ENCODE measurements at regions not wholly inside any gene's neighbourhood (a gene's known extent, or its start where the extent isn't known, plus 50 kb on each side); places are given as distances from the start of the nearest gene placed in this dataset.

- Histone ChIP-seq H3K4me1 (ENCODE audit: insufficient read depth) (peaks cover 5% of the 10 kb centered on the region), H2AFZ (no peak overlapping the region), H3K36me3 (replicated peaks; ENCODE audit: insufficient read depth, low read depth) (no peaks in the 10 kb centered on the region), H4K20me1 (ENCODE audit: insufficient read depth, poor library complexity, severe bottlenecking) (no peaks in the 10 kb centered on the region), H3K9me3 (ENCODE audit: low read depth) (no peaks in the 10 kb centered on the region), H3K27me3 (no peaks in the 10 kb centered on the region), H3K9me2 (replicated peaks; ENCODE audit: insufficient read depth) (no peaks in the 10 kb centered on the region), H3K4me3 (no peak overlapping the region), H3K27ac (peak overlapping the region; percentile 68), H3K4me2 (peak overlapping the region; percentile 2), H3K79me2 (no peaks in the 10 kb centered on the region)
- peak; percentile 30 for DNase-seq (ENCODE audit: low spot score)
- TF ChIP-seq CTCF (IDR thresholded peaks at IDR 0.05; ENCODE audit: poor library complexity) (no peak), EZH2 (IDR thresholded peaks at IDR 0.05; ENCODE audit: borderline replicate concordance) (no peak), EZH2phosphoT487 (IDR thresholded peaks at IDR 0.05; ENCODE audit: low read depth, severe bottlenecking, unreplicated experiment) (no peak)
- WGBS (ENCODE audit: low lambda C conversion rate, missing lambda C conversion rate) = 46% methylated on average over 4 of the region's 4 CpGs
Observed at GRCh38 chr6:132202574-132202973, 198.7 kb downstream of the MOXD1 start.

- no peak overlapping the region for H3K27ac ChIP-seq
- H2AFZ ChIP-seq = no peak overlapping the region
- H3K4me3 ChIP-seq = no peak overlapping the region
- DNase-seq (ENCODE audit: low spot score) = no peak
- H3K4me1 ChIP-seq (ENCODE audit: insufficient read depth) = peaks cover 5% of the 10 kb centered on the region
- no peaks in the 10 kb centered on the region for H3K9me3 ChIP-seq (ENCODE audit: low read depth)
- TF ChIP-seq EZH2phosphoT487 (IDR thresholded peaks at IDR 0.05; ENCODE audit: low read depth, severe bottlenecking, unreplicated experiment) = no peak
- no peak for TF ChIP-seq CTCF (IDR thresholded peaks at IDR 0.05; ENCODE audit: poor library complexity)
- no peak for TF ChIP-seq EZH2 (IDR thresholded peaks at IDR 0.05; ENCODE audit: borderline replicate concordance)
- H3K4me2 ChIP-seq = no peak overlapping the region
- no peaks in the 10 kb centered on the region for H3K79me2 ChIP-seq
- WGBS (ENCODE audit: low lambda C conversion rate, missing lambda C conversion rate) = 84% methylated on average over 3 of the region's 3 CpGs
- H3K27me3 ChIP-seq = no peaks in the 10 kb centered on the region
- no peaks in the 10 kb centered on the region for H4K20me1 ChIP-seq (ENCODE audit: insufficient read depth, poor library complexity, severe bottlenecking)
- no peaks in the 10 kb centered on the region for H3K36me3 ChIP-seq (replicated peaks; ENCODE audit: insufficient read depth, low read depth)
- no peaks in the 10 kb centered on the region for H3K9me2 ChIP-seq (replicated peaks; ENCODE audit: insufficient read depth)
Observed at GRCh38 chr6:132199343-132199742, 201.9 kb downstream of the MOXD1 start.

- Histone ChIP-seq H3K4me1 (ENCODE audit: insufficient read depth) (peaks cover 5% of the 10 kb centered on the region), H3K27me3 (no peaks in the 10 kb centered on the region), H3K27ac (no peak overlapping the region), H3K9me2 (replicated peaks; ENCODE audit: insufficient read depth) (no peaks in the 10 kb centered on the region), H3K4me2 (no peak overlapping the region), H3K4me3 (no peak overlapping the region), H3K79me2 (no peaks in the 10 kb centered on the region), H2AFZ (no peak overlapping the region), H4K20me1 (ENCODE audit: insufficient read depth, poor library complexity, severe bottlenecking) (no peaks in the 10 kb centered on the region), H3K9me3 (ENCODE audit: low read depth) (no peaks in the 10 kb centered on the region), H3K36me3 (replicated peaks; ENCODE audit: insufficient read depth, low read depth) (no peaks in the 10 kb centered on the region)
- TF ChIP-seq CTCF (IDR thresholded peaks at IDR 0.05; ENCODE audit: poor library complexity) (no peak), EZH2phosphoT487 (IDR thresholded peaks at IDR 0.05; ENCODE audit: low read depth, severe bottlenecking, unreplicated experiment) (no peak), EZH2 (IDR thresholded peaks at IDR 0.05; ENCODE audit: borderline replicate concordance) (no peak)
- no peak for DNase-seq (ENCODE audit: low spot score)
- WGBS (ENCODE audit: low lambda C conversion rate, missing lambda C conversion rate) = 91% methylated on average over 2 of the region's 2 CpGs
Observed at GRCh38 chr6:132198896-132199295, 202.4 kb downstream of the MOXD1 start.

- no peak for DNase-seq (ENCODE audit: low spot score)
- H3K4me3 ChIP-seq = no peak overlapping the region
- H3K27ac ChIP-seq = no peak overlapping the region
- H4K20me1 ChIP-seq (ENCODE audit: insufficient read depth, poor library complexity, severe bottlenecking) = no peaks in the 10 kb centered on the region
- H3K27me3 ChIP-seq = no peaks in the 10 kb centered on the region
- H3K36me3 ChIP-seq (replicated peaks; ENCODE audit: insufficient read depth, low read depth) = no peaks in the 10 kb centered on the region
- no peak overlapping the region for H3K4me2 ChIP-seq
- 79% methylated on average over 3 of the region's 3 CpGs for WGBS (ENCODE audit: low lambda C conversion rate, missing lambda C conversion rate)
- H3K9me3 ChIP-seq (ENCODE audit: low read depth) = no peaks in the 10 kb centered on the region
- H3K4me1 ChIP-seq (ENCODE audit: insufficient read depth) = peaks cover under 1% of the 10 kb centered on the region
- no peaks in the 10 kb centered on the region for H3K79me2 ChIP-seq
- TF ChIP-seq EZH2phosphoT487 (IDR thresholded peaks at IDR 0.05; ENCODE audit: low read depth, severe bottlenecking, unreplicated experiment) (no peak), EZH2 (IDR thresholded peaks at IDR 0.05; ENCODE audit: borderline replicate concordance) (no peak), CTCF (IDR thresholded peaks at IDR 0.05; ENCODE audit: poor library complexity) (no peak)
- no peaks in the 10 kb centered on the region for H3K9me2 ChIP-seq (replicated peaks; ENCODE audit: insufficient read depth)
- H2AFZ ChIP-seq = no peak overlapping the region
Observed at GRCh38 chr6:132198040-132198439, 203.2 kb downstream of the MOXD1 start.
